GM12878 (cell line): ENCODE measurements at regions not wholly inside any gene's neighbourhood (a gene's known extent, or its start where the extent isn't known, plus 50 kb on each side); places are given as distances from the start of the nearest gene placed in this dataset.

Experiments used
- BACH1 ChIP-seq: fragments of 450-650 bp; IDR thresholded peaks from 2 replicates; pipeline ENCODE4 v1.6.1; 2017; ENCODE audit warnings: mild to moderate bottlenecking, borderline replicate concordance
- BHLHE40 ChIP-seq, 2 experiments: fragments of 450-650 bp in 1 of 2; IDR thresholded peaks; 2 replicates each; pipeline ENCODE4 v1.6.1; 2011 to 2017; ENCODE audit warnings: low read depth in 2 of 2, borderline replicate concordance in 1 of 2, improper control_type of control experiment in 1 of 2, low read length in 1 of 2, mild to moderate bottlenecking in 1 of 2
- CREB1 ChIP-seq: IDR thresholded peaks from 2 replicates; pipeline ENCODE4 v1.6.1; 2012; ENCODE audit warnings: low read depth, mild to moderate bottlenecking, inconsistent platforms
- ETV6 ChIP-seq, 2 experiments: fragments of 450-650 bp in 1 of 2; IDR thresholded peaks in 1 of 2; conservative IDR thresholded peaks in 1 of 2; 2 replicates each; pipeline ENCODE4 v1.6.1; 2014; ENCODE audit warnings: antibody characterized with exemption in 1 of 2, borderline replicate concordance in 1 of 2, low read depth in 1 of 2, mild to moderate bottlenecking in 1 of 2, moderate library complexity in 1 of 2
- NFYA ChIP-seq: IDR thresholded peaks from 2 replicates; pipeline ENCODE4 v1.6.1; 2011; ENCODE audit warnings: low read depth, mild to moderate bottlenecking, low read length, improper control_type of control experiment, borderline replicate concordance
- NRF1 ChIP-seq: conservative IDR thresholded peaks from 2 replicates; pipeline ENCODE4 v1.6.1; 2011; ENCODE audit warnings: mild to moderate bottlenecking, low read depth, low read length, improper control_type of control experiment
- RCOR1 ChIP-seq: conservative IDR thresholded peaks from 2 replicates; pipeline ENCODE4 v1.6.1; 2012; ENCODE audit warnings: low read depth, low read length, improper control_type of control experiment
- STAT3 ChIP-seq: IDR thresholded peaks from 2 replicates; pipeline ENCODE4 v1.6.1; 2011; ENCODE audit warnings: low read depth, low read length, improper control_type of control experiment
- TF ChIP-seq, protein P1 (sequence below): IDR thresholded peaks from 2 replicates; pipeline ENCODE4 v1.6.1; 2012; ENCODE audit warnings: low read depth, low read length, improper control_type of control experiment
- TF ChIP-seq, protein P2 (sequence below): IDR thresholded peaks from 2 replicates; pipeline ENCODE4 v1.6.1; 2011; ENCODE audit warnings: low read depth, mild to moderate bottlenecking, low read length, moderate library complexity, borderline replicate concordance; ENCODE audit errors: extremely low read depth
- TF ChIP-seq, protein P3 (sequence below): IDR thresholded peaks from 2 replicates; pipeline ENCODE4 v1.6.1; 2011; ENCODE audit warnings: mild to moderate bottlenecking, low read depth, low read length, moderate library complexity; ENCODE audit not compliant: insufficient replicate concordance
- TF ChIP-seq, protein P4 (sequence below): IDR thresholded peaks from 2 replicates; pipeline ENCODE4 v1.6.1; 2012; ENCODE audit warnings: mild to moderate bottlenecking, low read depth, low read length

DNA sequence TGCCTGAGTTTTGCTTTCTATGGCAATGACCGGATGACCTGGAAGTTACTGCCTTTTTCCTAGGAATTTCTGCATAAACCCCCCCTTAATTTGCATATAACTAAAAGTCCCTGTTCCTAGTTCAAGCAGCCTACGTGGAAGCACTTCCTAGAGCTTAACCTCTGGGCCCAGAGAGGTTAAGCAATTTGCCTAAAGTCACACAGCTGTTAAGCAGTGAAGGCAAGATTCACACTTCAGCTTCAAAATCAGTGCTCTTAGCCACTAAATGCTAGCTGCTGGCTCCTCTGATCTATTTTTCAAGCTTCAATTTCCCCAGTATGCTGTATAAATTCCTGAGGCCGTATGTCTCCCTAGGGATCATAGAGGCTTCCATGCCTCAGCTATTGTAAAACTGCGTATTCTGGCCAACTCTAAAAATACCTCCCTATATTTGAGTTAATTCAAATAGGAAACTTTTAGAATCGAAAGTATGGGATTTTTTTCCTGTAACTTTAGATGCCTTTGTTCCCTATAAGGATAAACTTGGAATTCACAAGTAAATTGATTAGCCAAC, 53.1 kb upstream of the CD5L start:
- TF ChIP-seq NFYA (no peak), CREB1 (no peak), STAT3 (no peak), RCOR1 (no peak), BACH1 (no peak), ETV6 (conservative IDR thresholded peaks at IDR 0.05 in 1 of 2, IDR thresholded peaks at IDR 0.05 in 1 of 2; ENCODE audit: borderline replicate concordance in 1 of 2, low read depth in 1 of 2) (no peak), NRF1 (no peak), BHLHE40 (IDR thresholded peaks at IDR 0.05; ENCODE audit: borderline replicate concordance in 1 of 2, low read depth in 2 of 2, low read length in 1 of 2) (no peak)
- TF ChIP-seq, protein P1, sequence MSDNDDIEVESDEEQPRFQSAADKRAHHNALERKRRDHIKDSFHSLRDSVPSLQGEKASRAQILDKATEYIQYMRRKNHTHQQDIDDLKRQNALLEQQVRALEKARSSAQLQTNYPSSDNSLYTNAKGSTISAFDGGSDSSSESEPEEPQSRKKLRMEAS, result no peak
- TF ChIP-seq, protein P2, sequence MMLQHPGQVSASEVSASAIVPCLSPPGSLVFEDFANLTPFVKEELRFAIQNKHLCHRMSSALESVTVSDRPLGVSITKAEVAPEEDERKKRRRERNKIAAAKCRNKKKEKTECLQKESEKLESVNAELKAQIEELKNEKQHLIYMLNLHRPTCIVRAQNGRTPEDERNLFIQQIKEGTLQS, result no peak
- TF ChIP-seq, protein P3, sequence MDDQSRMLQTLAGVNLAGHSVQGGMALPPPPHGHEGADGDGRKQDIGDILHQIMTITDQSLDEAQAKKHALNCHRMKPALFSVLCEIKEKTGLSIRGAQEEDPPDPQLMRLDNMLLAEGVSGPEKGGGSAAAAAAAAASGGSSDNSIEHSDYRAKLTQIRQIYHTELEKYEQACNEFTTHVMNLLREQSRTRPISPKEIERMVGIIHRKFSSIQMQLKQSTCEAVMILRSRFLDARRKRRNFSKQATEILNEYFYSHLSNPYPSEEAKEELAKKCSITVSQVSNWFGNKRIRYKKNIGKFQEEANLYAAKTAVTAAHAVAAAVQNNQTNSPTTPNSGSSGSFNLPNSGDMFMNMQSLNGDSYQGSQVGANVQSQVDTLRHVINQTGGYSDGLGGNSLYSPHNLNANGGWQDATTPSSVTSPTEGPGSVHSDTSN, result no peak
- TF ChIP-seq, protein P4, sequence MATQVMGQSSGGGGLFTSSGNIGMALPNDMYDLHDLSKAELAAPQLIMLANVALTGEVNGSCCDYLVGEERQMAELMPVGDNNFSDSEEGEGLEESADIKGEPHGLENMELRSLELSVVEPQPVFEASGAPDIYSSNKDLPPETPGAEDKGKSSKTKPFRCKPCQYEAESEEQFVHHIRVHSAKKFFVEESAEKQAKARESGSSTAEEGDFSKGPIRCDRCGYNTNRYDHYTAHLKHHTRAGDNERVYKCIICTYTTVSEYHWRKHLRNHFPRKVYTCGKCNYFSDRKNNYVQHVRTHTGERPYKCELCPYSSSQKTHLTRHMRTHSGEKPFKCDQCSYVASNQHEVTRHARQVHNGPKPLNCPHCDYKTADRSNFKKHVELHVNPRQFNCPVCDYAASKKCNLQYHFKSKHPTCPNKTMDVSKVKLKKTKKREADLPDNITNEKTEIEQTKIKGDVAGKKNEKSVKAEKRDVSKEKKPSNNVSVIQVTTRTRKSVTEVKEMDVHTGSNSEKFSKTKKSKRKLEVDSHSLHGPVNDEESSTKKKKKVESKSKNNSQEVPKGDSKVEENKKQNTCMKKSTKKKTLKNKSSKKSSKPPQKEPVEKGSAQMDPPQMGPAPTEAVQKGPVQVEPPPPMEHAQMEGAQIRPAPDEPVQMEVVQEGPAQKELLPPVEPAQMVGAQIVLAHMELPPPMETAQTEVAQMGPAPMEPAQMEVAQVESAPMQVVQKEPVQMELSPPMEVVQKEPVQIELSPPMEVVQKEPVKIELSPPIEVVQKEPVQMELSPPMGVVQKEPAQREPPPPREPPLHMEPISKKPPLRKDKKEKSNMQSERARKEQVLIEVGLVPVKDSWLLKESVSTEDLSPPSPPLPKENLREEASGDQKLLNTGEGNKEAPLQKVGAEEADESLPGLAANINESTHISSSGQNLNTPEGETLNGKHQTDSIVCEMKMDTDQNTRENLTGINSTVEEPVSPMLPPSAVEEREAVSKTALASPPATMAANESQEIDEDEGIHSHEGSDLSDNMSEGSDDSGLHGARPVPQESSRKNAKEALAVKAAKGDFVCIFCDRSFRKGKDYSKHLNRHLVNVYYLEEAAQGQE, result no peak
